Kidney (tissue), 13 donors: ENCODE measurements at regions not wholly inside any gene's neighbourhood (a gene's known extent, or its start where the extent isn't known, plus 50 kb on each side); places are given as distances from the start of the nearest gene placed in this dataset.

Source experiments
- DNase-seq, 5 donors: peaks; one replicate each; pipeline ENCODE4 v3.0.0-alpha.2; 2013 to 2020
- FAIRE-seq: peaks from 2 replicates; lab custom pipeline; 2012; peaks lifted over from hg19 to GRCh38; lab: Jason Lieb, UNC
- H3K27ac ChIP-seq, 2 donors: one replicate each; pipeline ENCODE4 v1.7.0; 2013; ENCODE audit warnings: low read depth in 2 of 2, low read length in 2 of 2, inconsistent platforms in 1 of 2
- H3K27me3 ChIP-seq: one replicate; pipeline ENCODE4 v1.7.1; 2013; ENCODE audit warnings: low read length, inconsistent platforms; ENCODE audit not compliant: control insufficient read depth, insufficient read depth
- H3K36me3 ChIP-seq, 3 donors: one replicate each; pipeline versions ENCODE4 v1.7.0 to v1.7.1; 2013; ENCODE audit warnings: low read length in 3 of 3, control low read depth in 1 of 3, inconsistent platforms in 1 of 3; ENCODE audit not compliant: insufficient read depth in 3 of 3, control insufficient read depth in 2 of 3
- H3K4me1 ChIP-seq, 3 donors: one replicate each; pipeline versions ENCODE4 v1.7.0 to v1.7.1; 2013; ENCODE audit warnings: low read length in 3 of 3, inconsistent platforms in 1 of 3, low read depth in 1 of 3; ENCODE audit not compliant: control insufficient read depth in 2 of 3, insufficient read depth in 2 of 3
- H3K4me3 ChIP-seq, 3 donors: one replicate each; pipeline versions ENCODE4 v1.7.0 to v1.8.1; 2013; ENCODE audit warnings: low read length in 3 of 3, control low read depth in 1 of 3, inconsistent platforms in 1 of 3
- H3K9ac ChIP-seq, 3 donors: one replicate each; pipeline versions ENCODE4 v1.7.0 to v1.7.1; 2013; ENCODE audit warnings: low read length in 3 of 3, control low read depth in 1 of 3, inconsistent platforms in 1 of 3
- H3K9me3 ChIP-seq, 3 donors: one replicate each; pipeline versions ENCODE4 v1.7.0 to v1.7.1; 2013; ENCODE audit warnings: low read length in 3 of 3, control low read depth in 1 of 3, inconsistent platforms in 1 of 3; ENCODE audit not compliant: control insufficient read depth in 2 of 3, insufficient read depth in 1 of 3
- CTCF ChIP-seq: IDR thresholded peaks from 3 replicates; pipeline ENCODE4 v1.5.1; 2012; ENCODE audit warnings: mild to moderate bottlenecking, moderate library complexity, borderline replicate concordance; ENCODE audit not compliant: insufficient read depth; ENCODE audit errors: extremely low read depth
- intact Hi-C: fragments of 100-400 bp; cut with DNase I; formaldehyde crosslinking; loops from one replicate; pipeline ENCODE4 v1.11.1; 2022
- donor health status: control.
- donor health status: control.
- donor health status: control.
- donor health status: control.
- donor health status: control.
- donor health status: DM: yes; HTN: yes; CAD: no.
- donor health status: Normal renal cell carcinoma (clear cell type).

- Histone ChIP-seq H3K4me3 (no peak overlapping the region), H3K9ac (no peak overlapping the region), H3K4me1 (no peaks in the 10 kb centered on the region), H3K36me3 (no peaks in the 10 kb centered on the region), H3K9me3 (no peaks in the 10 kb centered on the region), H3K27me3 (no peaks in the 10 kb centered on the region), H3K27ac (no peak overlapping the region)
- intact Hi-C loops = no loop called here
- no peak for DNase-seq
- TF ChIP-seq CTCF = no peak
- no peak for FAIRE-seq
Observed at GRCh38 chr2:75278821-75279379, 79.6 kb upstream of the TACR1 start.

GRCh38 chr2:75278314-75278713 lies 79.0 kb upstream of the TACR1 start:
- no peak for TF ChIP-seq CTCF
- no peak for FAIRE-seq
- H3K9ac ChIP-seq = no peak overlapping the region

GRCh38 chr2:75277111-75277510 lies 77.8 kb upstream of the TACR1 start:
- no peak for TF ChIP-seq CTCF
- FAIRE-seq (no peak), DNase-seq (no peak)
- H3K4me1 ChIP-seq = no peaks in the 10 kb centered on the region
- no peak overlapping the region for H3K27ac ChIP-seq
- intact Hi-C loops = no loop called here
- H3K4me3 ChIP-seq = no peak overlapping the region
- H3K9ac ChIP-seq = no peak overlapping the region
- peaks cover 0 to 3% (median 0%) of the 10 kb centered on the region in 3 donors for H3K9me3 ChIP-seq
- no peaks in the 10 kb centered on the region for H3K36me3 ChIP-seq
- H3K27me3 ChIP-seq = no peaks in the 10 kb centered on the region

More at GRCh38 chr2:75278314-75278713, 79.0 kb upstream of the TACR1 start:
- Histone ChIP-seq H3K27me3 (no peaks in the 10 kb centered on the region), H3K36me3 (no peaks in the 10 kb centered on the region), H3K27ac (no peak overlapping the region), H3K4me1 (no peaks in the 10 kb centered on the region), H3K4me3 (no peak overlapping the region), H3K9me3 (peaks cover 0 to 1% (median 0%) of the 10 kb centered on the region in 3 donors)
- no peak for DNase-seq
- intact Hi-C loops = no loop called here
